ENCODE measurements at regions not wholly inside any gene's neighbourhood (a gene's known extent, or its start where the extent isn't known, plus 50 kb on each side); places are given as distances from the start of the nearest gene placed in this dataset.

DNA sequence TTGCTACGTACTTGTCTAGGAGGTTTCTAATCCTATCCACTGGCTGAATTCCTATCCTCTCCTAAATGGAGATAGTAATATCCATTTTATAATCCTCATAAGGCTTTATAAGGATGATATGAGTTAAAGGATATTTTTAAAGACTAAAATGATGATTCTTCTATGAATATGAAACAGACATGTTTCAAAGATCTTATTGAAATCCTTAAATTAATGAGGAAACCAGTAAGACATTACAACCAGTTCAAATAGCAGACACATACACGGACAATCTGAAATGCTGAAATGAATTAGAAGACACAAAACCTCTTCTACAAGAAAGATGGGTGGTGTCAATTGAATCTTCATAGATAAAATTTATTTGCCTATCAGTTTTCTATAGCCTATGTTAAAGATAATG lies 132.9 kb upstream of the ANK3 start:
- Histone ChIP-seq H3K36me3 (ENCODE audit: control insufficient read depth, insufficient read depth, low read length) (no peaks in the 10 kb centered on the region), H2AFZ (ENCODE audit: low read depth, low read length) (no peak overlapping the region), H3K79me2 (ENCODE audit: control insufficient read depth, insufficient read depth, low read length) (no peaks in the 10 kb centered on the region), H3K4me2 (ENCODE audit: insufficient read depth, low read length) (no peak overlapping the region), H3K9me1 (ENCODE audit: control insufficient read depth, insufficient read depth, low read length) (no peaks in the 10 kb centered on the region), H3K27me3 (ENCODE audit: control insufficient read depth in 2 of 2, insufficient read depth in 2 of 2, low read length in 2 of 2) (no peaks in the 10 kb centered on the region), H3K9me3 (replicated peaks; ENCODE audit: control insufficient read depth, insufficient read depth, low read depth, low read length) (no peaks in the 10 kb centered on the region), H3K9ac (ENCODE audit: insufficient read depth in 1 of 2, low read depth in 2 of 2, low read length in 2 of 2) (no peak overlapping the region), H4K20me1 (replicated peaks; ENCODE audit: control insufficient read depth, insufficient read depth, low read length) (no peaks in the 10 kb centered on the region), H3K4me1 (replicated peaks in 1 of 2; ENCODE audit: control insufficient read depth in 2 of 2, insufficient read depth in 2 of 2, low read length in 2 of 2) (no peaks in the 10 kb centered on the region), H3K4me3 (no peak overlapping the region), H3K27ac (ENCODE audit: extremely low read depth, low read depth, low read length) (no peak overlapping the region)
- intact Hi-C loops (cut with micrococcal nuclease) = no loop called here
- no TSS peak for BruUV-seq (replicated peaks)
- TF ChIP-seq ZNF431 (CRISPR knock-in tag; IDR thresholded peaks at IDR 0.05) (no peak), CTBP1 (IDR thresholded peaks at IDR 0.05; ENCODE audit: borderline replicate concordance) (no peak), CHCHD3 (CRISPR knock-in tag; IDR thresholded peaks at IDR 0.05) (no peak), OTX1 (CRISPR knock-in tag; IDR thresholded peaks at IDR 0.05) (no peak), SRF (CRISPR knock-in tag; IDR thresholded peaks at IDR 0.05) (no peak), RBM39 (optimal IDR thresholded peaks at IDR 0.05; ENCODE audit: low read depth, low read length) (no peak), CREBBP (IDR thresholded peaks at IDR 0.05; ENCODE audit: low read depth, low read length) (no peak), HCFC1 (IDR thresholded peaks at IDR 0.05; ENCODE audit: low read depth, low read length) (no peak), ZNF57 (CRISPR knock-in tag; IDR thresholded peaks at IDR 0.05) (no peak), KHSRP (IDR thresholded peaks at IDR 0.05) (no peak), ZBTB1 (CRISPR knock-in tag; IDR thresholded peaks at IDR 0.05; ENCODE audit: borderline replicate concordance, low read depth) (no peak), MAFG (tag; conservative IDR thresholded peaks at IDR 0.05) (no peak), NCOR1 (IDR thresholded peaks at IDR 0.05) (no peak), HSF4 (CRISPR knock-in tag; IDR thresholded peaks at IDR 0.05; ENCODE audit: borderline replicate concordance) (no peak), ZNF79 (CRISPR knock-in tag; IDR thresholded peaks at IDR 0.05; ENCODE audit: low read depth) (no peak)
- TF ChIP-seq, protein P1, sequence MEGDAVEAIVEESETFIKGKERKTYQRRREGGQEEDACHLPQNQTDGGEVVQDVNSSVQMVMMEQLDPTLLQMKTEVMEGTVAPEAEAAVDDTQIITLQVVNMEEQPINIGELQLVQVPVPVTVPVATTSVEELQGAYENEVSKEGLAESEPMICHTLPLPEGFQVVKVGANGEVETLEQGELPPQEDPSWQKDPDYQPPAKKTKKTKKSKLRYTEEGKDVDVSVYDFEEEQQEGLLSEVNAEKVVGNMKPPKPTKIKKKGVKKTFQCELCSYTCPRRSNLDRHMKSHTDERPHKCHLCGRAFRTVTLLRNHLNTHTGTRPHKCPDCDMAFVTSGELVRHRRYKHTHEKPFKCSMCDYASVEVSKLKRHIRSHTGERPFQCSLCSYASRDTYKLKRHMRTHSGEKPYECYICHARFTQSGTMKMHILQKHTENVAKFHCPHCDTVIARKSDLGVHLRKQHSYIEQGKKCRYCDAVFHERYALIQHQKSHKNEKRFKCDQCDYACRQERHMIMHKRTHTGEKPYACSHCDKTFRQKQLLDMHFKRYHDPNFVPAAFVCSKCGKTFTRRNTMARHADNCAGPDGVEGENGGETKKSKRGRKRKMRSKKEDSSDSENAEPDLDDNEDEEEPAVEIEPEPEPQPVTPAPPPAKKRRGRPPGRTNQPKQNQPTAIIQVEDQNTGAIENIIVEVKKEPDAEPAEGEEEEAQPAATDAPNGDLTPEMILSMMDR (IDR thresholded peaks at IDR 0.05 in 2 of 3, conservative IDR thresholded peaks at IDR 0.05 in 1 of 3; ENCODE audit: insufficient read depth in 2 of 3, low read depth in 1 of 3, low read length in 3 of 3) = no peak
- TF ChIP-seq, protein P2, sequence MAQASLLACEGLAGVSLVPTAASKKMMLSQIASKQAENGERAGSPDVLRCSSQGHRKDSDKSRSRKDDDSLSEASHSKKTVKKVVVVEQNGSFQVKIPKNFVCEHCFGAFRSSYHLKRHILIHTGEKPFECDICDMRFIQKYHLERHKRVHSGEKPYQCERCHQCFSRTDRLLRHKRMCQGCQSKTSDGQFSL (CRISPR knock-in tag; IDR thresholded peaks at IDR 0.05) = no peak
- TF ChIP-seq, protein P2 (tag; IDR thresholded peaks at IDR 0.05) = no peak
- TF ChIP-seq, protein P3, sequence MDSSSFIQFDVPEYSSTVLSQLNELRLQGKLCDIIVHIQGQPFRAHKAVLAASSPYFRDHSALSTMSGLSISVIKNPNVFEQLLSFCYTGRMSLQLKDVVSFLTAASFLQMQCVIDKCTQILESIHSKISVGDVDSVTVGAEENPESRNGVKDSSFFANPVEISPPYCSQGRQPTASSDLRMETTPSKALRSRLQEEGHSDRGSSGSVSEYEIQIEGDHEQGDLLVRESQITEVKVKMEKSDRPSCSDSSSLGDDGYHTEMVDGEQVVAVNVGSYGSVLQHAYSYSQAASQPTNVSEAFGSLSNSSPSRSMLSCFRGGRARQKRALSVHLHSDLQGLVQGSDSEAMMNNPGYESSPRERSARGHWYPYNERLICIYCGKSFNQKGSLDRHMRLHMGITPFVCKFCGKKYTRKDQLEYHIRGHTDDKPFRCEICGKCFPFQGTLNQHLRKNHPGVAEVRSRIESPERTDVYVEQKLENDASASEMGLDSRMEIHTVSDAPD (CRISPR knock-in tag; IDR thresholded peaks at IDR 0.05) = no peak
- in situ Hi-C loops (cut with MboI) = no loop called here
- ChIA-PET CTCF (ENCODE audit: low intra/inter-chr PET ratio) (no interaction called here), POLR2A (no interaction called here)
- no peak for DNase-seq (ENCODE audit: extremely low read depth in 1 of 4, low spot score in 3 of 4)
- 0% methylated on average over 2 of the region's 2 CpGs for WGBS (ENCODE audit: insufficient coverage, low coverage, missing lambda C conversion rate)
- no peak for FAIRE-seq
- no peak for ATAC-seq
